IMR-90 (cell line): ENCODE measurements at regions not wholly inside any gene's neighbourhood (a gene's known extent, or its start where the extent isn't known, plus 50 kb on each side); places are given as distances from the start of the nearest gene placed in this dataset.

Experiments
- ATAC-seq: fragments of 200-7000 bp; cut with Tn5 transposase; 2 replicates; pipeline ENCODE4 v1.9.1; 2020; ENCODE audit warnings: low read depth, mild to moderate bottlenecking, moderate library complexity
- BruUV-seq: library from RNA; stranded (reverse); fragments of 400-500 nt; replicated peaks from 2 replicates; lab custom pipeline; 2021; lab: Mats Ljungman, UMichigan
- CTCF ChIA-PET: fragments of 300-600 bp; formaldehyde crosslinking; extraction: SDS; loops from one replicate; lab custom pipeline; 2021; ENCODE audit warnings: antibody characterized with exemption; lab: Yijun Ruan, JAX
- POLR2A ChIA-PET: fragments of 300-600 bp; sonication (Branson Sonifier 250); formaldehyde crosslinking; loops from one replicate; lab custom pipeline; 2022; ENCODE audit warnings: antibody characterized with exemption; ENCODE audit not compliant: unreplicated experiment; lab: Charles Lee
- DNase-seq: peaks from one replicate; pipeline ENCODE4 v3.0.0; 2013
- H2AFZ ChIP-seq: replicated peaks from 2 replicates; pipeline ENCODE3; 2013; ENCODE audit warnings: low read length, mild to moderate bottlenecking; ENCODE audit not compliant: poor library complexity
- H2AK5ac ChIP-seq: 2 replicates; pipeline ENCODE4 v1.6.1; 2013; ENCODE audit warnings: low read depth, low read length, inconsistent platforms
- H2AK9ac ChIP-seq: replicated peaks from 2 replicates; pipeline ENCODE3; 2013; ENCODE audit warnings: mild to moderate bottlenecking, low read depth, low read length, moderate library complexity; ENCODE audit not compliant: poor library complexity
- H2BK120ac ChIP-seq: 2 replicates; pipeline ENCODE4 v1.6.1; 2013; ENCODE audit warnings: low read depth, low read length, inconsistent platforms
- H2BK15ac ChIP-seq: 3 replicates; pipeline ENCODE4 v1.6.1; 2013; ENCODE audit warnings: low read depth, low read length, inconsistent platforms
- H2BK20ac ChIP-seq: 2 replicates; pipeline ENCODE4 v1.6.1; 2013; ENCODE audit warnings: low read depth, mild to moderate bottlenecking, inconsistent platforms, low read length, moderate library complexity
- H2BK5ac ChIP-seq: 2 replicates; pipeline ENCODE4 v1.6.1; 2013; ENCODE audit warnings: mild to moderate bottlenecking, low read depth, low read length, inconsistent platforms; ENCODE audit not compliant: poor library complexity, severe bottlenecking
- H3K14ac ChIP-seq: replicated peaks from 2 replicates; pipeline ENCODE4 v1.6.1; 2013; ENCODE audit warnings: low read depth, low read length, inconsistent platforms
- H3K18ac ChIP-seq: 2 replicates; pipeline ENCODE4 v1.6.1; 2013; ENCODE audit warnings: low read depth, low read length, control low read depth
- H3K23ac ChIP-seq: 2 replicates; pipeline ENCODE4 v1.6.1; 2013; ENCODE audit warnings: low read depth, low read length, inconsistent platforms
- H3K27ac ChIP-seq: 2 replicates; pipeline ENCODE4 v1.5.1; 2013; ENCODE audit warnings: mild to moderate bottlenecking, control low read depth, low read length; ENCODE audit not compliant: insufficient read depth
- H3K27me3 ChIP-seq: 2 replicates; pipeline ENCODE4 v1.6.1; 2013; ENCODE audit warnings: low read length; ENCODE audit not compliant: control insufficient read depth, insufficient read depth
- H3K36me3 ChIP-seq: 2 replicates; pipeline ENCODE4 v1.6.1; 2013; ENCODE audit warnings: low read length, mixed read lengths; ENCODE audit not compliant: control insufficient read depth, insufficient read depth
- H3K4ac ChIP-seq: 2 replicates; pipeline ENCODE4 v1.6.1; 2013; ENCODE audit warnings: low read depth, low read length, inconsistent platforms
- H3K4me1 ChIP-seq: 2 replicates; pipeline ENCODE4 v1.6.1; 2013; ENCODE audit warnings: low read length, mixed read lengths; ENCODE audit not compliant: control insufficient read depth, insufficient read depth
- H3K4me2 ChIP-seq: 2 replicates; pipeline ENCODE4 v1.6.1; 2013; ENCODE audit warnings: low read depth, mild to moderate bottlenecking, control low read depth, low read length, moderate library complexity
- H3K4me3 ChIP-seq: 2 replicates; pipeline ENCODE4 v1.5.1; 2013; ENCODE audit warnings: low read depth, mild to moderate bottlenecking, control low read depth, low read length, moderate library complexity; ENCODE audit not compliant: insufficient read depth
- H3K56ac ChIP-seq: 2 replicates; pipeline ENCODE4 v1.6.1; 2013; ENCODE audit warnings: low read length, inconsistent platforms; ENCODE audit not compliant: insufficient read depth; ENCODE audit errors: extremely low read depth
- H3K79me1 ChIP-seq, 2 experiments: 2 replicates each; pipeline ENCODE4 v1.6.1; 2013; ENCODE audit warnings: low read length in 2 of 2, inconsistent platforms in 1 of 2, low read depth in 1 of 2
- H3K9ac ChIP-seq: 2 replicates; pipeline ENCODE4 v1.6.1; 2013; ENCODE audit warnings: low read depth, low read length, control low read depth
- H3K9me1 ChIP-seq: 2 replicates; pipeline ENCODE4 v1.6.1; 2013; ENCODE audit warnings: low read length, inconsistent platforms; ENCODE audit not compliant: insufficient read depth
- H3K9me3 ChIP-seq: 2 replicates; pipeline ENCODE4 v1.6.1; 2013; ENCODE audit warnings: low read length; ENCODE audit not compliant: control insufficient read depth, insufficient read depth
- H4K20me1 ChIP-seq: 2 replicates; pipeline ENCODE4 v1.6.1; 2013; ENCODE audit warnings: low read length, inconsistent platforms; ENCODE audit not compliant: insufficient read depth
- H4K5ac ChIP-seq: 2 replicates; pipeline ENCODE4 v1.6.1; 2013; ENCODE audit warnings: mild to moderate bottlenecking, low read depth, low read length, control low read depth
- H4K8ac ChIP-seq, 2 experiments: 2 replicates each; pipeline ENCODE4 v1.6.1; 2013; ENCODE audit warnings: low read depth in 2 of 2, low read length in 2 of 2, control low read depth in 1 of 2, inconsistent platforms in 1 of 2
- H4K91ac ChIP-seq: 2 replicates; pipeline ENCODE4 v1.6.1; 2013; ENCODE audit warnings: low read depth, low read length, inconsistent platforms; ENCODE audit not compliant: insufficient read depth
- CEBPB ChIP-seq: IDR thresholded peaks from 2 replicates; pipeline ENCODE4 v1.6.1; 2012; ENCODE audit warnings: low read depth, low read length, improper control_type of control experiment
- CHD1 ChIP-seq: IDR thresholded peaks from 2 replicates; pipeline ENCODE4 v1.6.1; 2012; ENCODE audit warnings: low read depth, low read length, improper control_type of control experiment
- MXI1 ChIP-seq: IDR thresholded peaks from 2 replicates; pipeline ENCODE4 v1.6.1; 2012; ENCODE audit warnings: low read depth, mild to moderate bottlenecking, low read length, moderate library complexity, borderline replicate concordance
- NFE2L2 ChIP-seq: fragments of 150-350 bp; IDR thresholded peaks from 2 replicates; pipeline ENCODE4 v1.6.1; 2016; ENCODE audit warnings: low read depth, mild to moderate bottlenecking, low read length
- POLR2A ChIP-seq: IDR thresholded peaks from 2 replicates; pipeline ENCODE4 v1.6.1; 2012; ENCODE audit warnings: mild to moderate bottlenecking, low read depth, low read length
- RCOR1 ChIP-seq: IDR thresholded peaks from 2 replicates; pipeline ENCODE4 v1.6.1; 2012; ENCODE audit warnings: mild to moderate bottlenecking, low read length, improper control_type of control experiment; ENCODE audit not compliant: insufficient replicate concordance
- RFX5 ChIP-seq: IDR thresholded peaks from 2 replicates; pipeline ENCODE4 v1.8.0; 2012; ENCODE audit warnings: low read depth, mild to moderate bottlenecking, low read length, moderate library complexity
- WGBS, 2 experiments: methylation state at CpG; one replicate each; pipeline versions ENCODE4 v1.1.5 to v1.1.7; 2013; ENCODE audit warnings: missing lambda C conversion rate in 2 of 2; ENCODE audit not compliant: insufficient read length in 1 of 2; ENCODE audit errors: extremely low coverage in 2 of 2; 5-methylcytosine and 5-hydroxymethylcytosine counted together
- dilution Hi-C: fragments of 300-500 bp; cut with HindIII; formaldehyde crosslinking; loops from one replicate; pipeline ENCODE4 v1.14.3; 2018; ENCODE audit warnings: low sequenced_read_pairs; ENCODE audit not compliant: unreplicated experiment
- in situ Hi-C: fragments of 300-500 bp; cut with MboI; formaldehyde crosslinking; loops from 3 replicates; pipeline ENCODE4 v1.14.3; 2019; ENCODE audit warnings: low sequenced_read_pairs, inconsistent platforms, mixed read lengths
- intact Hi-C: fragments of 100-400 bp; cut with micrococcal nuclease; formaldehyde crosslinking; loops from 2 replicates; pipeline ENCODE4 v1.10.0; 2022
- TF ChIP-seq, protein P1 (sequence below): fragments of 150-350 bp; IDR thresholded peaks from 2 replicates; pipeline ENCODE4 v1.6.1; 2017; ENCODE audit warnings: mild to moderate bottlenecking, antibody characterized with exemption, low read length, low read depth

DNA sequence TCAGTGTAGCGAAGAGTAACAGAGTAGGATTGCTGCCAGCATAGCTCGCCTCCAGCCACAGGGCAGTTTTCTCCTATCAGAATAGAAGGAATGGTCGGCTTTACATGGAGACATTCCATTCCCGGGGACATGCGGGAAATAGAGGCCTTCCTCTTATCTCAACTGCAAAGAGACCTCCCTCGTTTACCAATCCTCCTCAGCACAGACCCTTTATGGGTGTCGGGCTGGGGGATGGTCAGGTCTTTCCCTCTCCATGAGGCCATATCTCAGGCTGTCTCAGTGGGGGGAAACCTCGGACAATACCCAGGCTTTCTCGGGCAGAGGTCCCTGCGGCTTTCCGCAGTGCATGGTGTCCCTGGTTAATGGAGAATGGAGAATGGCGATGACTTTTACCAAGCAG is 285.0 kb downstream of the ASMT start:
- Histone ChIP-seq H3K56ac (no peak overlapping the region), H3K4me3 (no peak overlapping the region), H2AK9ac (no peak overlapping the region), H3K14ac (no peak overlapping the region), H3K9me1 (no peaks in the 10 kb centered on the region), H3K79me1 (no peaks in the 10 kb centered on the region), H2BK20ac (no peak overlapping the region), H4K20me1 (no peaks in the 10 kb centered on the region), H2BK120ac (no peak overlapping the region), H3K27me3 (no peaks in the 10 kb centered on the region), H4K5ac (no peak overlapping the region), H3K23ac (no peak overlapping the region), H3K9me3 (peaks cover 25% of the 10 kb centered on the region), H3K36me3 (no peaks in the 10 kb centered on the region), H3K4ac (no peak overlapping the region), H2AK5ac (no peak overlapping the region), H3K4me2 (no peak overlapping the region), H3K27ac (no peak overlapping the region), H4K91ac (no peak overlapping the region), H3K9ac (no peak overlapping the region), H2AFZ (no peak overlapping the region), H3K18ac (no peak overlapping the region), H2BK5ac (no peak overlapping the region), H3K4me1 (no peaks in the 10 kb centered on the region), H4K8ac (no peak overlapping the region), H2BK15ac (no peak overlapping the region)
- TF ChIP-seq, protein P1, sequence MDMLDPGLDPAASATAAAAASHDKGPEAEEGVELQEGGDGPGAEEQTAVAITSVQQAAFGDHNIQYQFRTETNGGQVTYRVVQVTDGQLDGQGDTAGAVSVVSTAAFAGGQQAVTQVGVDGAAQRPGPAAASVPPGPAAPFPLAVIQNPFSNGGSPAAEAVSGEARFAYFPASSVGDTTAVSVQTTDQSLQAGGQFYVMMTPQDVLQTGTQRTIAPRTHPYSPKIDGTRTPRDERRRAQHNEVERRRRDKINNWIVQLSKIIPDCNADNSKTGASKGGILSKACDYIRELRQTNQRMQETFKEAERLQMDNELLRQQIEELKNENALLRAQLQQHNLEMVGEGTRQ = no peak
- TF ChIP-seq NFE2L2 (no peak), RFX5 (no peak), RCOR1 (no peak), CHD1 (no peak), POLR2A (no peak), MXI1 (no peak), CEBPB (no peak)
- intact Hi-C loops (no loop called here), dilution Hi-C loops (no loop called here), in situ Hi-C loops (no loop called here)
- WGBS, 2 experiments = no CpG with 5 or more reads among the region's 12 CpGs
- no TSS peak for BruUV-seq
- POLR2A ChIA-PET = no interaction called here
- DNase-seq (no peak), ATAC-seq (no peak)
- CTCF ChIA-PET = no interaction called here
